ENCODE measurements at regions not wholly inside any gene's neighbourhood (a gene's known extent, or its start where the extent isn't known, plus 50 kb on each side); places are given as distances from the start of the nearest gene placed in this dataset.

GRCh38 chr15:39285663-39286062 lies 295.2 kb upstream of the THBS1 start:
- no peaks in the 10 kb centered on the region for H3K36me3 ChIP-seq (replicated peaks; ENCODE audit: insufficient read depth, low read length)
- no peak overlapping the region for H3K9ac ChIP-seq (ENCODE audit: low read length)

GRCh38 chr15:39286706-39287105 lies 294.2 kb upstream of the THBS1 start:
- Histone ChIP-seq H3K27me3 (replicated peaks; ENCODE audit: insufficient read depth, low read length) (no peaks in the 10 kb centered on the region), H3F3A (ENCODE audit: insufficient read depth, low read length) (no peaks in the 10 kb centered on the region), H3K4me1 (ENCODE audit: low read length) (no peaks in the 10 kb centered on the region), H4K20me1 (ENCODE audit: insufficient read depth, low read length) (no peaks in the 10 kb centered on the region), H3K4me2 (ENCODE audit: low read depth, low read length) (no peak overlapping the region), H3K79me2 (ENCODE audit: low read length) (no peaks in the 10 kb centered on the region), H3K4me3 (ENCODE audit: low read length) (no peak overlapping the region), H3K9me2 (replicated peaks; ENCODE audit: insufficient read depth, low read length) (no peaks in the 10 kb centered on the region), H3K9ac (ENCODE audit: low read length) (no peak overlapping the region), H3K9me3 (replicated peaks; ENCODE audit: insufficient read depth, low read length) (no peaks in the 10 kb centered on the region), H2AFZ (ENCODE audit: low read length) (no peak overlapping the region), H3K27ac (ENCODE audit: low read length) (no peak overlapping the region), H3K36me3 (replicated peaks; ENCODE audit: insufficient read depth, low read length) (no peaks in the 10 kb centered on the region)
- TF ChIP-seq EZH2phosphoT487 (IDR thresholded peaks at IDR 0.05; ENCODE audit: low read length) = no peak
- TF ChIP-seq CTCF (IDR thresholded peaks at IDR 0.05; ENCODE audit: low read length) = no peak
- no peak for TF ChIP-seq EZH2 (optimal IDR thresholded peaks at IDR 0.05; ENCODE audit: low read depth, low read length)
- DNase-seq = no peak

More at GRCh38 chr15:39285663-39286062, 295.2 kb upstream of the THBS1 start:
- H3K9me2 ChIP-seq (replicated peaks; ENCODE audit: insufficient read depth, low read length) = no peaks in the 10 kb centered on the region
- no peak overlapping the region for H2AFZ ChIP-seq (ENCODE audit: low read length)
- TF ChIP-seq EZH2phosphoT487 (IDR thresholded peaks at IDR 0.05; ENCODE audit: low read length) (no peak), CTCF (IDR thresholded peaks at IDR 0.05; ENCODE audit: low read length) (no peak), EZH2 (optimal IDR thresholded peaks at IDR 0.05; ENCODE audit: low read depth, low read length) (no peak)
- H3K27me3 ChIP-seq (replicated peaks; ENCODE audit: insufficient read depth, low read length) = no peaks in the 10 kb centered on the region
- H3K4me2 ChIP-seq (ENCODE audit: low read depth, low read length) = no peak overlapping the region
- H3K27ac ChIP-seq (ENCODE audit: low read length) = no peak overlapping the region
- no peak overlapping the region for H3K4me3 ChIP-seq (ENCODE audit: low read length)
- H3K9me3 ChIP-seq (replicated peaks; ENCODE audit: insufficient read depth, low read length) = no peaks in the 10 kb centered on the region
- no peak for DNase-seq
- H3K4me1 ChIP-seq (ENCODE audit: low read length) = no peaks in the 10 kb centered on the region
- H3F3A ChIP-seq (ENCODE audit: insufficient read depth, low read length) = no peaks in the 10 kb centered on the region
- H3K79me2 ChIP-seq (ENCODE audit: low read length) = no peaks in the 10 kb centered on the region
- H4K20me1 ChIP-seq (ENCODE audit: insufficient read depth, low read length) = no peaks in the 10 kb centered on the region

- no peak overlapping the region for H2AFZ ChIP-seq (ENCODE audit: low read length)
- TF ChIP-seq EZH2phosphoT487 (IDR thresholded peaks at IDR 0.05; ENCODE audit: low read length) = no peak
- no peak for TF ChIP-seq EZH2 (optimal IDR thresholded peaks at IDR 0.05; ENCODE audit: low read depth, low read length)
- TF ChIP-seq CTCF (IDR thresholded peaks at IDR 0.05; ENCODE audit: low read length) = no peak
- H3K4me3 ChIP-seq (ENCODE audit: low read length) = no peak overlapping the region
- H3K4me1 ChIP-seq (ENCODE audit: low read length) = no peaks in the 10 kb centered on the region
- no peaks in the 10 kb centered on the region for H3K27me3 ChIP-seq (replicated peaks; ENCODE audit: insufficient read depth, low read length)
- no peaks in the 10 kb centered on the region for H3K36me3 ChIP-seq (replicated peaks; ENCODE audit: insufficient read depth, low read length)
- no peak overlapping the region for H3K27ac ChIP-seq (ENCODE audit: low read length)
- H3K9me3 ChIP-seq (replicated peaks; ENCODE audit: insufficient read depth, low read length) = no peaks in the 10 kb centered on the region
- no peak for DNase-seq
- no peak overlapping the region for H3K4me2 ChIP-seq (ENCODE audit: low read depth, low read length)
- no peak overlapping the region for H3K9ac ChIP-seq (ENCODE audit: low read length)
- no peaks in the 10 kb centered on the region for H3F3A ChIP-seq (ENCODE audit: insufficient read depth, low read length)
- no peaks in the 10 kb centered on the region for H4K20me1 ChIP-seq (ENCODE audit: insufficient read depth, low read length)
- no peaks in the 10 kb centered on the region for H3K79me2 ChIP-seq (ENCODE audit: low read length)
- H3K9me2 ChIP-seq (replicated peaks; ENCODE audit: insufficient read depth, low read length) = no peaks in the 10 kb centered on the region
Observed at GRCh38 chr15:39287322-39288195, 293.3 kb upstream of the THBS1 start.

All from MM.1S (cell line).